Naive thymus-derived CD4-positive, alpha-beta T cell (primary cell): ENCODE measurements at regions not wholly inside any gene's neighbourhood (a gene's known extent, or its start where the extent isn't known, plus 50 kb on each side); places are given as distances from the start of the nearest gene placed in this dataset.

Experiments used
- ATAC-seq: fragments of 150-1000 bp; cut with Tn5 transposase; 2 replicates; pipeline ENCODE4 v1.10.0; 2021; ENCODE audit warnings: mild to moderate bottlenecking, moderate library complexity
- CTCF ChIA-PET: fragments of 350-600 bp; sonication (Branson Sonifier 250); formaldehyde crosslinking; loops from one replicate; lab custom pipeline; 2021; ENCODE audit warnings: antibody characterized with exemption; lab: Charles Lee
- POLR2A ChIA-PET: fragments of 350-600 bp; sonication (Branson Sonifier 250); formaldehyde crosslinking; loops from one replicate; lab custom pipeline; 2021; ENCODE audit warnings: antibody characterized with exemption, inconsistent platforms; lab: Charles Lee
- DNase-seq, 9 donors: peaks; one replicate each; pipeline versions ENCODE4 v3.0.0 to v3.0.0-alpha.2; 2020 to 2022; ENCODE audit warnings: mixed read lengths in 1 of 9
- H3K27ac ChIP-seq: one replicate; pipeline ENCODE4 v1.7.0; 2013; ENCODE audit warnings: mild to moderate bottlenecking, low read depth, low read length, moderate library complexity
- H3K27me3 ChIP-seq, 2 donors: one replicate each; pipeline ENCODE4 v1.7.0; 2013; ENCODE audit warnings: low read length in 2 of 2, mild to moderate bottlenecking in 2 of 2, moderate library complexity in 2 of 2; ENCODE audit not compliant: control insufficient read depth in 2 of 2, insufficient read depth in 2 of 2
- H3K36me3 ChIP-seq, 3 experiments: 1 replicate in 2 of 3; 2 replicates in 1 of 3; pipeline ENCODE4 v1.7.0; 2013; ENCODE audit warnings: low read length in 3 of 3, mild to moderate bottlenecking in 3 of 3, moderate library complexity in 1 of 3; ENCODE audit not compliant: insufficient read depth in 3 of 3, control insufficient read depth in 2 of 3
- H3K4me1 ChIP-seq, 2 donors: one replicate each; pipeline ENCODE4 v1.7.0; 2013; ENCODE audit warnings: low read length in 2 of 2, mild to moderate bottlenecking in 2 of 2, moderate library complexity in 1 of 2; ENCODE audit not compliant: control insufficient read depth in 2 of 2, insufficient read depth in 2 of 2
- H3K4me3 ChIP-seq: 2 replicates; pipeline ENCODE4 v1.7.0; 2013; ENCODE audit warnings: mild to moderate bottlenecking, low read length
- H3K9me3 ChIP-seq, 3 experiments: 1 replicate in 2 of 3; 2 replicates in 1 of 3; pipeline ENCODE4 v1.7.0; 2013; ENCODE audit warnings: low read length in 3 of 3; ENCODE audit not compliant: control insufficient read depth in 2 of 3
- H3K27ac Mint-ChIP-seq, 9 donors: one replicate each; pipeline ENCODE4 v1.8.0; 2020 to 2022; ENCODE audit warnings: mixed read lengths in 9 of 9, mild to moderate bottlenecking in 8 of 9, moderate library complexity in 5 of 9, inconsistent platforms in 2 of 9
- H3K27me3 Mint-ChIP-seq, 5 donors: one replicate each; pipeline ENCODE4 v1.8.0; 2021 to 2022; ENCODE audit warnings: mixed read lengths in 5 of 5, mild to moderate bottlenecking in 1 of 5
- H3K36me3 Mint-ChIP-seq, 5 donors: one replicate each; pipeline ENCODE4 v1.8.0; 2020 to 2022; ENCODE audit warnings: mixed read lengths in 5 of 5, mild to moderate bottlenecking in 3 of 5, inconsistent platforms in 1 of 5
- H3K4me1 Mint-ChIP-seq, 7 donors: one replicate each; pipeline ENCODE4 v1.8.0; 2020 to 2022; ENCODE audit warnings: mixed read lengths in 7 of 7, mild to moderate bottlenecking in 3 of 7, inconsistent platforms in 1 of 7
- H3K4me3 Mint-ChIP-seq, 10 donors: one replicate each; pipeline ENCODE4 v1.8.0; 2020 to 2022; ENCODE audit warnings: mild to moderate bottlenecking in 10 of 10, mixed read lengths in 10 of 10, moderate library complexity in 6 of 10, inconsistent platforms in 2 of 10
- H3K9me3 Mint-ChIP-seq, 11 donors: one replicate each; pipeline ENCODE4 v1.8.0; 2020 to 2022; ENCODE audit warnings: mixed read lengths in 11 of 11, mild to moderate bottlenecking in 4 of 11, inconsistent platforms in 1 of 11, moderate library complexity in 1 of 11
- intact Hi-C, 2 donors: fragments of 100-400 bp; cut with micrococcal nuclease; formaldehyde crosslinking; loops; one replicate each; pipeline ENCODE4 v1.15.1; 2023

GRCh38 chr22:46096051-46096450, 54.3 kb upstream of the PPARA start:
- CTCF ChIA-PET = interaction anchor here (0.6 kb wide), 1 partner anchor 23 kb away, joined by 3 read pairs; no protein-coding TSS in a partner anchor
- Mint-ChIP-seq H3K4me3 (no peak overlapping the region), H3K9me3 (no peaks in the 10 kb centered on the region), H3K27me3 (no peaks in the 10 kb centered on the region), H3K4me1 (peaks cover 0 to 10% (median 3%) of the 10 kb centered on the region in 7 donors), H3K27ac (no peak overlapping the region), H3K36me3 (no peaks in the 10 kb centered on the region)
- POLR2A ChIA-PET = no interaction called here
- Histone ChIP-seq H3K27ac (no peak overlapping the region), H3K4me3 (no peak overlapping the region), H3K27me3 (no peaks in the 10 kb centered on the region), H3K9me3 (no peaks in the 10 kb centered on the region), H3K4me1 (no peaks in the 10 kb centered on the region), H3K36me3 (peaks cover 0 to 38% (median 0%) of the 10 kb centered on the region in 3 experiments)
- no peak for ATAC-seq
- intact Hi-C loops = no loop called here
- DNase-seq = no peak

- Histone ChIP-seq H3K27ac (no peak overlapping the region), H3K9me3 (no peaks in the 10 kb centered on the region), H3K4me3 (no peak overlapping the region), H3K4me1 (no peaks in the 10 kb centered on the region), H3K36me3 (peaks cover 0 to 43% (median 0%) of the 10 kb centered on the region in 3 experiments), H3K27me3 (no peaks in the 10 kb centered on the region)
- Mint-ChIP-seq H3K36me3 (no peaks in the 10 kb centered on the region), H3K4me3 (no peak overlapping the region), H3K4me1 (peaks cover 0 to 3% (median 0%) of the 10 kb centered on the region in 7 donors), H3K27me3 (no peaks in the 10 kb centered on the region), H3K27ac (no peak overlapping the region), H3K9me3 (no peaks in the 10 kb centered on the region)
- intact Hi-C loops = no loop called here
- ATAC-seq = no peak
- POLR2A ChIA-PET = interaction anchor here (0.6 kb wide), 1 partner anchor 15 kb away, joined by 3 read pairs; no protein-coding TSS in a partner anchor
- DNase-seq = no peak
- CTCF ChIA-PET = no interaction called here
These were observed 53.6 kb upstream of the PPARA start for GRCh38 chr22:46096706-46097230.

- H3K36me3 Mint-ChIP-seq = no peaks in the 10 kb centered on the region
- no peaks in the 10 kb centered on the region for H3K9me3 Mint-ChIP-seq
- intact Hi-C loops = no loop called here
- H3K27me3 ChIP-seq = no peaks in the 10 kb centered on the region
- H3K27me3 Mint-ChIP-seq = no peaks in the 10 kb centered on the region
- H3K4me3 Mint-ChIP-seq = no peak overlapping the region
- H3K36me3 ChIP-seq = peaks cover 0 to 45% (median 0%) of the 10 kb centered on the region in 3 experiments
- ATAC-seq = no peak
- H3K9me3 ChIP-seq = no peaks in the 10 kb centered on the region
- no peak for DNase-seq
- H3K27ac ChIP-seq = no peak overlapping the region
- no peaks in the 10 kb centered on the region for H3K4me1 ChIP-seq
- peaks cover 0 to 3% (median 0%) of the 10 kb centered on the region in 7 donors for H3K4me1 Mint-ChIP-seq
- no peak overlapping the region for H3K4me3 ChIP-seq
- CTCF ChIA-PET = no interaction called here
- POLR2A ChIA-PET = interaction anchor here (0.7 kb wide), 1 partner anchor 17 kb away, joined by 3 read pairs; no protein-coding TSS in a partner anchor
- no peak overlapping the region for H3K27ac Mint-ChIP-seq
These were observed 52.9 kb upstream of the PPARA start for GRCh38 chr22:46097268-46097900.

- H3K9me3 Mint-ChIP-seq = no peaks in the 10 kb centered on the region
- H3K27ac Mint-ChIP-seq = no peak overlapping the region
- Histone ChIP-seq H3K36me3 (peaks cover 0 to 57% (median 0%) of the 10 kb centered on the region in 3 experiments), H3K27ac (no peak overlapping the region), H3K9me3 (no peaks in the 10 kb centered on the region), H3K27me3 (no peaks in the 10 kb centered on the region), H3K4me3 (no peak overlapping the region), H3K4me1 (no peaks in the 10 kb centered on the region)
- H3K36me3 Mint-ChIP-seq = no peaks in the 10 kb centered on the region
- no peak for ATAC-seq
- ChIA-PET POLR2A (no interaction called here), CTCF (interaction anchor here (1.0 kb wide), 1 partner anchor 15 kb away, joined by 3 read pairs; no protein-coding TSS in a partner anchor)
- intact Hi-C loops = no loop called here
- no peaks in the 10 kb centered on the region for H3K27me3 Mint-ChIP-seq
- H3K4me3 Mint-ChIP-seq = no peak overlapping the region
- DNase-seq = no peak
- peaks cover 0 to 3% (median 0%) of the 10 kb centered on the region in 7 donors for H3K4me1 Mint-ChIP-seq
These were observed 51.5 kb upstream of the PPARA start for GRCh38 chr22:46098525-46099475.

GRCh38 chr22:46099740-46100139, 50.6 kb upstream of the PPARA start:
- Mint-ChIP-seq H3K36me3 (no peaks in the 10 kb centered on the region), H3K4me1 (peaks cover 0 to 3% (median 0%) of the 10 kb centered on the region in 7 donors), H3K27me3 (no peaks in the 10 kb centered on the region), H3K27ac (no peak overlapping the region), H3K4me3 (no peak overlapping the region), H3K9me3 (no peaks in the 10 kb centered on the region)
- POLR2A ChIA-PET = no interaction called here
- ATAC-seq (no peak), DNase-seq (no peak)
- no peak overlapping the region for H3K4me3 ChIP-seq
- H3K27me3 ChIP-seq = no peaks in the 10 kb centered on the region
- peaks cover 0 to 60% (median 0%) of the 10 kb centered on the region in 3 experiments for H3K36me3 ChIP-seq
- CTCF ChIA-PET = no interaction called here
- H3K4me1 ChIP-seq = no peaks in the 10 kb centered on the region
- no peak overlapping the region for H3K27ac ChIP-seq
- H3K9me3 ChIP-seq = no peaks in the 10 kb centered on the region
- intact Hi-C loops = no loop called here

GRCh38 chr22:46100401-46101105, 49.8 kb upstream of the PPARA start:
- no peak for DNase-seq
- Mint-ChIP-seq H3K4me1 (peaks cover 0 to 3% (median 0%) of the 10 kb centered on the region in 7 donors), H3K36me3 (no peaks in the 10 kb centered on the region), H3K9me3 (no peaks in the 10 kb centered on the region), H3K27ac (no peak overlapping the region), H3K27me3 (no peaks in the 10 kb centered on the region), H3K4me3 (no peak overlapping the region)
- H3K9me3 ChIP-seq = no peaks in the 10 kb centered on the region
- H3K27me3 ChIP-seq = no peaks in the 10 kb centered on the region
- no peak for ATAC-seq
- POLR2A ChIA-PET = no interaction called here
- H3K27ac ChIP-seq = no peak overlapping the region
- peaks cover 0 to 68% (median 0%) of the 10 kb centered on the region in 3 experiments for H3K36me3 ChIP-seq
- CTCF ChIA-PET = no interaction called here
- no peaks in the 10 kb centered on the region for H3K4me1 ChIP-seq
- intact Hi-C loops = no loop called here
- H3K4me3 ChIP-seq = no peak overlapping the region
